Ishikawa (cell line): ENCODE measurements at regions not wholly inside any gene's neighbourhood (a gene's known extent, or its start where the extent isn't known, plus 50 kb on each side); places are given as distances from the start of the nearest gene placed in this dataset.

Source experiments
- CEBPB ChIP-seq: IDR thresholded peaks from 2 replicates; pipeline ENCODE4 v1.6.1; 2012
- CREB1 ChIP-seq: IDR thresholded peaks from 2 replicates; pipeline ENCODE4 v1.6.1; 2012; ENCODE audit warnings: low read depth
- EP300 ChIP-seq: IDR thresholded peaks from 2 replicates; pipeline ENCODE4 v1.6.1; 2012; ENCODE audit warnings: borderline replicate concordance
- NFIC ChIP-seq: IDR thresholded peaks from 2 replicates; pipeline ENCODE4 v1.6.1; 2012
- RAD21 ChIP-seq: IDR thresholded peaks from 2 replicates; pipeline ENCODE4 v1.6.1; 2012; ENCODE audit warnings: low read depth
- TAF1 ChIP-seq: IDR thresholded peaks from 2 replicates; pipeline ENCODE4 v1.6.1; 2012; ENCODE audit warnings: low read depth, mild to moderate bottlenecking
- TCF12 ChIP-seq: IDR thresholded peaks from 2 replicates; pipeline ENCODE4 v1.6.1; 2012; ENCODE audit warnings: low read depth
- YY1 ChIP-seq: IDR thresholded peaks from 2 replicates; pipeline ENCODE4 v1.6.1; 2012; ENCODE audit warnings: low read depth
- ZBTB7A ChIP-seq: IDR thresholded peaks from 2 replicates; pipeline ENCODE4 v1.6.1; 2012; ENCODE audit warnings: low read depth
- TF ChIP-seq, protein P1 (sequence below): IDR thresholded peaks from 2 replicates; pipeline ENCODE4 v1.6.1; 2012
- TF ChIP-seq, protein P2 (sequence below): IDR thresholded peaks from 2 replicates; pipeline ENCODE4 v1.6.1; 2012; ENCODE audit warnings: low read depth, mild to moderate bottlenecking

DNA sequence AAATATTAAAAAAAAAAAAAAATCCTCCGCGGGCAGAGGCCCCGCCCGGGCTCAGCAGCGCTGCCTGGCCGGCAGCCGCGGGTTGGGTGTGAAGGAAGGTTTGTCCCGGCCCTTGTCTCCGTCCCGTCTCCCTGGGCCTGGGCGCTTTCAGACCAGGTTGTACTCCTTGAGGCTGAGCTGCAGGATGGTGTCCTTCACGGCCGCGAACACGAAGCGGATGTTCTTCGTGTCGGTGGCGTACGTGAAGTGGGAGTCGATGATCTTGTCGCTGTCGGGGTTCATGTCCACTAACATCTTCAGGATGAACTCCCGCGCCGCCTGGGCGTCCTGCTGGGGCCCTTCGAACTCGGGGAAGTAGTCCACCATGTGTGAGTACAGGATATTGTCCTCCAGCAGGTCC is 123.7 kb upstream of the KCTD7 start:
- no peak for TF ChIP-seq RAD21
- no peak for TF ChIP-seq CREB1
- TF ChIP-seq EP300: no peak
- no peak for TF ChIP-seq TCF12
- TF ChIP-seq, protein P1, sequence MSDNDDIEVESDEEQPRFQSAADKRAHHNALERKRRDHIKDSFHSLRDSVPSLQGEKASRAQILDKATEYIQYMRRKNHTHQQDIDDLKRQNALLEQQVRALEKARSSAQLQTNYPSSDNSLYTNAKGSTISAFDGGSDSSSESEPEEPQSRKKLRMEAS: no peak
- no peak for TF ChIP-seq NFIC
- TF ChIP-seq, protein P2, sequence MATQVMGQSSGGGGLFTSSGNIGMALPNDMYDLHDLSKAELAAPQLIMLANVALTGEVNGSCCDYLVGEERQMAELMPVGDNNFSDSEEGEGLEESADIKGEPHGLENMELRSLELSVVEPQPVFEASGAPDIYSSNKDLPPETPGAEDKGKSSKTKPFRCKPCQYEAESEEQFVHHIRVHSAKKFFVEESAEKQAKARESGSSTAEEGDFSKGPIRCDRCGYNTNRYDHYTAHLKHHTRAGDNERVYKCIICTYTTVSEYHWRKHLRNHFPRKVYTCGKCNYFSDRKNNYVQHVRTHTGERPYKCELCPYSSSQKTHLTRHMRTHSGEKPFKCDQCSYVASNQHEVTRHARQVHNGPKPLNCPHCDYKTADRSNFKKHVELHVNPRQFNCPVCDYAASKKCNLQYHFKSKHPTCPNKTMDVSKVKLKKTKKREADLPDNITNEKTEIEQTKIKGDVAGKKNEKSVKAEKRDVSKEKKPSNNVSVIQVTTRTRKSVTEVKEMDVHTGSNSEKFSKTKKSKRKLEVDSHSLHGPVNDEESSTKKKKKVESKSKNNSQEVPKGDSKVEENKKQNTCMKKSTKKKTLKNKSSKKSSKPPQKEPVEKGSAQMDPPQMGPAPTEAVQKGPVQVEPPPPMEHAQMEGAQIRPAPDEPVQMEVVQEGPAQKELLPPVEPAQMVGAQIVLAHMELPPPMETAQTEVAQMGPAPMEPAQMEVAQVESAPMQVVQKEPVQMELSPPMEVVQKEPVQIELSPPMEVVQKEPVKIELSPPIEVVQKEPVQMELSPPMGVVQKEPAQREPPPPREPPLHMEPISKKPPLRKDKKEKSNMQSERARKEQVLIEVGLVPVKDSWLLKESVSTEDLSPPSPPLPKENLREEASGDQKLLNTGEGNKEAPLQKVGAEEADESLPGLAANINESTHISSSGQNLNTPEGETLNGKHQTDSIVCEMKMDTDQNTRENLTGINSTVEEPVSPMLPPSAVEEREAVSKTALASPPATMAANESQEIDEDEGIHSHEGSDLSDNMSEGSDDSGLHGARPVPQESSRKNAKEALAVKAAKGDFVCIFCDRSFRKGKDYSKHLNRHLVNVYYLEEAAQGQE: no peak
- TF ChIP-seq TAF1: no peak
- TF ChIP-seq YY1: no peak
- TF ChIP-seq ZBTB7A: no peak
- no peak for TF ChIP-seq CEBPB
